Retinal pigment epithelial cell (primary cell): ENCODE measurements at regions not wholly inside any gene's neighbourhood (a gene's known extent, or its start where the extent isn't known, plus 50 kb on each side); places are given as distances from the start of the nearest gene placed in this dataset.

Experiments used
- DNase-seq: peaks from one replicate; pipeline ENCODE4 v3.0.0-alpha.2; 2010; ENCODE audit warnings: low read depth
- H3K4me3 ChIP-seq: 2 replicates; pipeline ENCODE4 v1.5.1; 2011; ENCODE audit warnings: mild to moderate bottlenecking, low read length, control low read depth, moderate library complexity
- TF ChIP-seq, protein P1 (sequence below): conservative IDR thresholded peaks from 2 replicates; pipeline ENCODE4 v1.5.1; 2011; ENCODE audit warnings: low read depth, low read length, control low read depth, inconsistent platforms

- TF ChIP-seq, protein P1, sequence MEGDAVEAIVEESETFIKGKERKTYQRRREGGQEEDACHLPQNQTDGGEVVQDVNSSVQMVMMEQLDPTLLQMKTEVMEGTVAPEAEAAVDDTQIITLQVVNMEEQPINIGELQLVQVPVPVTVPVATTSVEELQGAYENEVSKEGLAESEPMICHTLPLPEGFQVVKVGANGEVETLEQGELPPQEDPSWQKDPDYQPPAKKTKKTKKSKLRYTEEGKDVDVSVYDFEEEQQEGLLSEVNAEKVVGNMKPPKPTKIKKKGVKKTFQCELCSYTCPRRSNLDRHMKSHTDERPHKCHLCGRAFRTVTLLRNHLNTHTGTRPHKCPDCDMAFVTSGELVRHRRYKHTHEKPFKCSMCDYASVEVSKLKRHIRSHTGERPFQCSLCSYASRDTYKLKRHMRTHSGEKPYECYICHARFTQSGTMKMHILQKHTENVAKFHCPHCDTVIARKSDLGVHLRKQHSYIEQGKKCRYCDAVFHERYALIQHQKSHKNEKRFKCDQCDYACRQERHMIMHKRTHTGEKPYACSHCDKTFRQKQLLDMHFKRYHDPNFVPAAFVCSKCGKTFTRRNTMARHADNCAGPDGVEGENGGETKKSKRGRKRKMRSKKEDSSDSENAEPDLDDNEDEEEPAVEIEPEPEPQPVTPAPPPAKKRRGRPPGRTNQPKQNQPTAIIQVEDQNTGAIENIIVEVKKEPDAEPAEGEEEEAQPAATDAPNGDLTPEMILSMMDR, result no peak
- no peak overlapping the region for H3K4me3 ChIP-seq
- no peak for DNase-seq
Observed at GRCh38 chr1:91594383-91595055, 93.9 kb downstream of the CDC7 start.

DNA sequence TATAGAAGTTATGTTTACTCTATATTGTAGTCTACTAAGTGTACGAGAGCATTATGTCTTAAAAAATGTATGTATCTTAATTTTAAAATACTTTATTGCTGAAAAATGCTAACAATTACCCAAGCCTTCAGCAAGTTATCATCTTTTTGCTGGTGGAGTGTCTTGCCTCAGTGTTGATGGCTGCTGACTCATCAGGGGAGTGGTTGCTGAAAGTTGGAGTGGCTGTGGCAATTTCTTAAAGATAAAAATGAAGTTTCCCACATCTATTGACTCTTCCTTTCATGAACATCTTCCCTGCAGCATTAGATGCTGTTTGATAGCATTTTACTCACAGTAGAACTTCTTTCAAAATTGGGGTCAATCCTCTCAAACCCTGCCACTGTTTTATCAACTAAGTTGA, 95.8 kb downstream of the CDC7 start:
- no peak overlapping the region for H3K4me3 ChIP-seq
- TF ChIP-seq, protein P1, result no peak
- DNase-seq, result no peak

DNA sequence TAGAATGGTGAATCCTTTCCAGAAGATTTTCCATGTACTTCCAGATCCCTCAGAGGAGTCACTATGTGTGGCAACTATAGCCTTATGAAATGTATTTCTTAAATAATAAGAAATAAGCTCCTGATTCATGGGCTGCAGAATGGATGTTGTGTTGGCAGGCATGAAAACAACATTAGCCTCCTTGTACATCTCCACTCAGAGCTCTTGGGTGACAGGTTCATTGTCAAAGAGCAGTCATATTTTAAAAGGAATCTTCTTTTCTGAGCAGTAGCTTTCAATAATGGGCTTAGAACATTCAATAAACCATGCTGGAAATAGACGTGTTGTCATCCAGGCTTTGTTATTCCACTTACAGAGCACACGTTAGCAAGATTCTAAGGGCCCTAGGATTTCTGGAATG, 96.6 kb downstream of the CDC7 start:
- TF ChIP-seq, protein P1, result no peak
- no peak for DNase-seq

GRCh38 chr1:91600431-91601337, 100.0 kb downstream of the CDC7 start:
- H3K4me3 ChIP-seq, result no peak overlapping the region
- no peak for DNase-seq
- TF ChIP-seq, protein P1, result no peak

More for the DNA sequence above, 96.6 kb downstream of the CDC7 start:
- H3K4me3 ChIP-seq, result no peak overlapping the region

DNA sequence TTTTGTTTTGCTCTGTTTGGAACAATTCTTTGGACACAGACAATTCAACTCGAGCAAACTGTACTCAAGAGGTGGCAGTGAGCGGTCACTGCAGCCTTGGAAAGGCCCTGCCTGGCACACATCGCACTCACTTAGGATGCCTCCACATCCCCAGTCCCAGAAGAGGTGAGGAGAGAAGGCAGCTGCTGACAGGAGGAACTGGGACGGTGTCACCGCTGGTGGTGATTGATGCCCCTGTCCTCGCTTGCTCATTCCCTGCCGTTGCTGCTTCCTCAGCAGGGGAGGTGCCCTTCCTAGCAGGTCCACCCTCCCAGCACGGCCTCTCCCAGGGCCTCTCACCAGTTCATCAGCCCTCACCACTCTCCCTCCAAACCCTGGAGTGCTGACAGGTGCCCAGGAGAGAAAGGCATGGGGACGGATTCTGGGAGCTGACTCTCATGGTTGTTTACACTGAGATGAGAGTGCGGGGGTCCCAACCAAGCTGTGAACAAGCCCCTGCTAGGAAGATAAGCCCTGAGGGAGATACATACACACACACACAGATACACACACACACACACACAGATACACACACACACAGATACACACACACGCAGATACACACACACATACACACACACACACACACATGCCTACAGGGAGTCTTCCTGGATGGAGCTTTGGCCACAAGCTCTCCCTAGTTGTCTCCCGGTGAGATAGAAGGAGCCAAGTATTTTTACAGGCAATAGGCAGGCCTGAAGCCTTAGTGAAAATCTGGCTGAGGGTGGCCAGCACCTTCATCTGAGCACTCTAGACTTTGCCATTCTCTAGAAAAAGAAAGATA, 101.1 kb downstream of the CDC7 start:
- no peak for DNase-seq
- TF ChIP-seq, protein P1, result no peak
- H3K4me3 ChIP-seq, result no peak overlapping the region

- TF ChIP-seq, protein P1, result no peak
- no peak for DNase-seq
- no peak overlapping the region for H3K4me3 ChIP-seq
Observed at GRCh38 chr1:91603409-91603808, 102.8 kb downstream of the CDC7 start.
